Lower lobe of right lung (tissue), 2 donors: ENCODE measurements at regions not wholly inside any gene's neighbourhood (a gene's known extent, or its start where the extent isn't known, plus 50 kb on each side); places are given as distances from the start of the nearest gene placed in this dataset.

ENCODE experiments used
- ATAC-seq, 2 donors: fragments of 200-7000 bp; cut with Tn5 transposase; one replicate each; pipeline ENCODE4 v1.9.1; 2020 to 2022; ENCODE audit warnings: mild to moderate bottlenecking in 2 of 2, moderate library complexity in 2 of 2
- DNase-seq: peaks from one replicate; pipeline ENCODE4 v3.0.0-alpha.2; 2020
- H3K27ac ChIP-seq: fragments of 200-600 bp; one replicate; pipeline ENCODE4 v1.8.0; 2022
- H3K27me3 ChIP-seq: fragments of 200-600 bp; one replicate; pipeline ENCODE4 v1.8.0; 2022; ENCODE audit warnings: low read depth
- H3K36me3 ChIP-seq: fragments of 200-600 bp; one replicate; pipeline ENCODE4 v1.8.0; 2022; ENCODE audit warnings: mild to moderate bottlenecking
- H3K4me1 ChIP-seq: fragments of 200-600 bp; one replicate; pipeline ENCODE4 v1.8.0; 2022
- H3K4me3 ChIP-seq: fragments of 200-600 bp; one replicate; pipeline ENCODE4 v1.8.0; 2022; ENCODE audit warnings: mild to moderate bottlenecking
- H3K9me3 ChIP-seq: fragments of 200-600 bp; one replicate; pipeline ENCODE4 v1.8.0; 2022
- intact Hi-C: fragments of 100-400 bp; cut with DNase I; formaldehyde crosslinking; loops from one replicate; pipeline ENCODE4 v1.11.0; 2022
- TF ChIP-seq, protein P1 (sequence below): fragments of 200-600 bp; IDR thresholded peaks from one replicate; pipeline ENCODE4 v1.8.0; 2022; ENCODE audit warnings: antibody characterized with exemption, mild to moderate bottlenecking
- donor health status: DM: no; HTN: yes; CAD: no; lungs with severe emphysema.

- H3K9me3 ChIP-seq = no peaks in the 10 kb centered on the region
- DNase-seq (no peak), ATAC-seq (no peak)
- H3K27me3 ChIP-seq = no peaks in the 10 kb centered on the region
- intact Hi-C loops = no loop called here
- TF ChIP-seq, protein P1, sequence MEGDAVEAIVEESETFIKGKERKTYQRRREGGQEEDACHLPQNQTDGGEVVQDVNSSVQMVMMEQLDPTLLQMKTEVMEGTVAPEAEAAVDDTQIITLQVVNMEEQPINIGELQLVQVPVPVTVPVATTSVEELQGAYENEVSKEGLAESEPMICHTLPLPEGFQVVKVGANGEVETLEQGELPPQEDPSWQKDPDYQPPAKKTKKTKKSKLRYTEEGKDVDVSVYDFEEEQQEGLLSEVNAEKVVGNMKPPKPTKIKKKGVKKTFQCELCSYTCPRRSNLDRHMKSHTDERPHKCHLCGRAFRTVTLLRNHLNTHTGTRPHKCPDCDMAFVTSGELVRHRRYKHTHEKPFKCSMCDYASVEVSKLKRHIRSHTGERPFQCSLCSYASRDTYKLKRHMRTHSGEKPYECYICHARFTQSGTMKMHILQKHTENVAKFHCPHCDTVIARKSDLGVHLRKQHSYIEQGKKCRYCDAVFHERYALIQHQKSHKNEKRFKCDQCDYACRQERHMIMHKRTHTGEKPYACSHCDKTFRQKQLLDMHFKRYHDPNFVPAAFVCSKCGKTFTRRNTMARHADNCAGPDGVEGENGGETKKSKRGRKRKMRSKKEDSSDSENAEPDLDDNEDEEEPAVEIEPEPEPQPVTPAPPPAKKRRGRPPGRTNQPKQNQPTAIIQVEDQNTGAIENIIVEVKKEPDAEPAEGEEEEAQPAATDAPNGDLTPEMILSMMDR = no peak
- no peaks in the 10 kb centered on the region for H3K4me1 ChIP-seq
- no peak overlapping the region for H3K4me3 ChIP-seq
- H3K27ac ChIP-seq = no peak overlapping the region
- H3K36me3 ChIP-seq = no peaks in the 10 kb centered on the region
Measured at GRCh38 chr16:64784635-64785034, 337.2 kb downstream of the CDH11 start.

DNA sequence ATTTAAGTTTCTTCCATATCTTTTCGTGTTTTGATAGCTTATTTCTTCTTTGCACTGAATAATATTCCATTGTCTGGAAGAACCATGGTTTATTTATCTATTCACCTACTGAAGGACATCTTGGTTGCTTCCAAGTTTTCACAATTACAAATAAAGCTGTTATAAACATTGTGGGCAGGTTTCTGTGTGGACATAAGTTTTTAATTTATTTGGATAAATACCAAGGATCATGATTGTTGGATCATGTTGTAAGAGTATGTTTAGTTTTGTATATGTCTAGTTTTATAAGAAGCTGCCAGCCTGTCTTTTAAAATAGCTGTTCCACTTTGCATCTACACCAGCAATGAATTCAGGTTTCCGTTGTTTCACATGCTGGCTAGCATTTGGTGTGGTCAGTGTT is 339.4 kb downstream of the CDH11 start:
- Histone ChIP-seq H3K4me3 (no peak overlapping the region), H3K36me3 (no peaks in the 10 kb centered on the region), H3K9me3 (no peaks in the 10 kb centered on the region), H3K27me3 (no peaks in the 10 kb centered on the region), H3K4me1 (no peaks in the 10 kb centered on the region), H3K27ac (no peak overlapping the region)
- ATAC-seq (no peak), DNase-seq (no peak)
- TF ChIP-seq, protein P1 = no peak
- intact Hi-C loops = no loop called here

DNA sequence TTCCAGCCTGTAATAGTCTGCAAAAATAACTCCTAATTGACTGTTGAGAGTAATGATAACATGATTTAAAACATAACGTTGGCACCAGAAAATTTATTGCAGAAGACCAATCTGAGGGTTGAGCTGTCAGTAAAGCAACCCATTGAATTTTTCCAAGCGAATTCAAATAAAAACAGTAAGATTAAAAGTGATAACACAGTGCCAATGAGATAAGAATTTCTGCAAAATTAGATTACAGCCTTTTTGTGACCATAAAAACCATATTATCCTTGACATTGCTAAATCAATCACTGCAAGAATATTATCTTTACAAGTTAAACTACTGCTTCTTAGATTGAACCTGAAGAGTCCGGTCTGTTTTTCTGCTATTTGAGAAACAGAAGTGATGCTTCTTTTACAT is 341.4 kb downstream of the CDH11 start:
- no peak for ATAC-seq
- Histone ChIP-seq H3K4me3 (no peak overlapping the region), H3K4me1 (no peaks in the 10 kb centered on the region), H3K9me3 (no peaks in the 10 kb centered on the region), H3K27me3 (no peaks in the 10 kb centered on the region), H3K27ac (no peak overlapping the region), H3K36me3 (no peaks in the 10 kb centered on the region)
- TF ChIP-seq, protein P1 = no peak
- intact Hi-C loops = no loop called here
- no peak for DNase-seq

GRCh38 chr16:64778777-64779176 is 343.1 kb downstream of the CDH11 start:
- no peak for DNase-seq
- H3K36me3 ChIP-seq = no peaks in the 10 kb centered on the region
- TF ChIP-seq, protein P1 = no peak
- no peaks in the 10 kb centered on the region for H3K9me3 ChIP-seq
- intact Hi-C loops = no loop called here
- no peak overlapping the region for H3K27ac ChIP-seq
- H3K4me3 ChIP-seq = no peak overlapping the region
- H3K4me1 ChIP-seq = no peaks in the 10 kb centered on the region
- H3K27me3 ChIP-seq = no peaks in the 10 kb centered on the region
- ATAC-seq = no peak

DNA sequence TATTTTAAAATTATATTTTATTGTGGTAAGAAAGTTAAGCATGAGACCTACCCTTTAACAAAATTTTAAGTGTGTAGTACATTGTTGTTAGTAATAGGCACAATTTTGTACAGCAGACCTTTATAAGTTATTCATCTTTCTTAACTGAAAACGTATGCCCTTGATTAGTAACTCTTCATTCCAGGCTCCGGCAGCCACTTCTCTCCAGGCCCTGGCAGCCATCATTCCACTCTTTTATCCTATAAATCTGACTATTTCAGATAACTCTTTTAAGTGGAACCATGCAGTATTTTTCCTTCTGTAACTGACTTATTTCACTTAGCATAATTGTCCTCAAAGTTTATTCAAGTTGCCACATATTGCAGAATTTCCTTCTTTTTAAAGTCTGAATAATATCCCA is 348.2 kb downstream of the CDH11 start:
- Histone ChIP-seq H3K36me3 (no peaks in the 10 kb centered on the region), H3K27ac (no peak overlapping the region), H3K9me3 (no peaks in the 10 kb centered on the region), H3K27me3 (no peaks in the 10 kb centered on the region), H3K4me1 (no peaks in the 10 kb centered on the region), H3K4me3 (no peak overlapping the region)
- intact Hi-C loops = no loop called here
- TF ChIP-seq, protein P1 = no peak
- DNase-seq (no peak), ATAC-seq (no peak)

DNA sequence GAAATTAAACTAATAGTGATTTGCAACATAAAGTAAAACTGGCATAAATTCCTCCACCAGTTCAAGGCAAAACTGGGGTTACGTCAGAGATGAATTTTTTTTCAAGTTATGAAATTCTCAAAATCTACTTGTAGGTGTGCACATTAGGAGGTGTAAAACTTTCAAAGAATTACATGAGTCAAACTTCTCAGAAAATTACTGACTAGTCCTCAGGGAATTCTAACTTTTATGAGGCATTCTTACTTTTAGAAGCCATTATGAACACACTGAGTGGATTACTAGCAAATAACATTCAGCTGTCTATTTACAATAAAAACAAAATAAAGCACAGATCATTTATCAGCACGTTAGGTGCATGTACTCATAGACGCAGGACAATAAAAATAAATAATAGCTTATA is 348.7 kb downstream of the CDH11 start:
- DNase-seq = no peak
- Histone ChIP-seq H3K4me1 (no peaks in the 10 kb centered on the region), H3K36me3 (no peaks in the 10 kb centered on the region), H3K4me3 (no peak overlapping the region), H3K27ac (no peak overlapping the region), H3K27me3 (no peaks in the 10 kb centered on the region), H3K9me3 (no peaks in the 10 kb centered on the region)
- intact Hi-C loops = no loop called here
- no peak for ATAC-seq
- TF ChIP-seq, protein P1 = no peak
